Erythroblast (primary cell): ENCODE measurements at regions not wholly inside any gene's neighbourhood (a gene's known extent, or its start where the extent isn't known, plus 50 kb on each side); places are given as distances from the start of the nearest gene placed in this dataset.

Experiments
- GATA1 ChIP-seq: IDR thresholded peaks from 2 replicates; pipeline ENCODE4 v1.6.1; 2011; ENCODE audit warnings: low read depth, mild to moderate bottlenecking, control low read depth, low read length, moderate library complexity
- POLR2A ChIP-seq: IDR thresholded peaks from 2 replicates; pipeline ENCODE4 v1.6.1; 2011; ENCODE audit warnings: mild to moderate bottlenecking, low read length

GRCh38 chr20:55582498-55582897, 422.8 kb downstream of the CBLN4 start:
- TF ChIP-seq POLR2A (no peak), GATA1 (no peak)
